SK-N-SH treated with all-trans-retinoic acid at 6 μM for 48 hours (cell line): ENCODE measurements at regions not wholly inside any gene's neighbourhood (a gene's known extent, or its start where the extent isn't known, plus 50 kb on each side); places are given as distances from the start of the nearest gene placed in this dataset.

Source experiments
- ZFP3 ChIP-seq: fragments of 250-450 bp; sonication (Bioruptor Pico); IDR thresholded peaks from 2 replicates; pipeline ENCODE4 v1.5.0; 2020; ENCODE audit warnings: mild to moderate bottlenecking, moderate library complexity
- ZFP30 ChIP-seq: fragments of 450-650 bp; formaldehyde crosslinking; IDR thresholded peaks from 2 replicates; pipeline ENCODE4 v1.5.0; 2022; ENCODE audit warnings: mild to moderate bottlenecking, moderate library complexity

DNA sequence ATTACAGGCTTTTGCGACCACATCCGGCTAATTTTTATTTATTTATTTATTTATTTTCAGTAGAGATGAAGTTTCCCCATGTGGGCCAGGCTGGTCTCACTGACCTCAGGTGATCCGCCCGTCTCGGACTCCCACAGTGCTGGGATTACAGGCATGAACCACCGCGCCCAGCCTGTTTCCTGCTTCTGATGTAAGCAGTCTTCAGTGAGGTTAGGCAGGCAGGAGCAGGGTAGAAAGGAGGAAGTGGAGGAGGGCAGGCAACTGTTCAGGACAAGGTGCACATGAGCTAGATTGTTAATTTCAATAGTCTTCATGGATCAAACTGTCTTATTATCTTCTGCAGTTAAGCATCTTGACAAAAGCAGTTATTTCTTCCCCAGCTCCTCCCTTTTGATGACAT is 605.0 kb downstream of the CCSER2 start:
- TF ChIP-seq ZFP3 (CRISPR knock-in tag) (no peak), ZFP30 (CRISPR knock-in tag) (no peak)
